Right lobe of liver (tissue), 4 donors: ENCODE measurements at regions not wholly inside any gene's neighbourhood (a gene's known extent, or its start where the extent isn't known, plus 50 kb on each side); places are given as distances from the start of the nearest gene placed in this dataset.

Experiments used
- CTCF ChIP-seq, 4 donors: fragments of 200-600 bp in 3 of 4; fragments of 450-650 bp in 1 of 4; IDR thresholded peaks; one replicate each; pipeline versions ENCODE4 v1.5.1 to v1.8.0; 2016 to 2022; ENCODE audit warnings: antibody characterized with exemption in 4 of 4, mild to moderate bottlenecking in 2 of 4
- POLR2A ChIP-seq: fragments of 450-650 bp; IDR thresholded peaks from one replicate; pipeline ENCODE4 v1.6.1; 2017; ENCODE audit warnings: antibody characterized with exemption, mild to moderate bottlenecking
- donor health status: DM: no; HTN: no; CAD: no.
- donor health status: DM: no; HTN: no; CAD: no.
- donor health status: DM: no; HTN: yes; CAD: no.

- no peak for TF ChIP-seq POLR2A
- TF ChIP-seq CTCF (IDR thresholded peaks at IDR 0.05) = no peak
Observed at GRCh38 chr6:131510094-131510493, 62.9 kb upstream of the ARG1 start.
